Liver (tissue), 8 donors: ENCODE measurements at regions not wholly inside any gene's neighbourhood (a gene's known extent, or its start where the extent isn't known, plus 50 kb on each side); places are given as distances from the start of the nearest gene placed in this dataset.

ENCODE experiments used
- DNase-seq: peaks from one replicate; pipeline ENCODE4 v3.0.0-alpha.2; 2017; ENCODE audit warnings: low spot score
- H3K27ac ChIP-seq, 2 donors: one replicate each; pipeline ENCODE4 v1.7.0; 2013; ENCODE audit warnings: inconsistent platforms in 2 of 2, low read length in 2 of 2, control low read depth in 1 of 2, low read depth in 1 of 2, mild to moderate bottlenecking in 1 of 2
- H3K27me3 ChIP-seq, 4 donors: one replicate each; pipeline versions ENCODE4 v1.6.1 to v1.7.0; 2013; ENCODE audit warnings: low read length in 3 of 4, inconsistent platforms in 1 of 4, mild to moderate bottlenecking in 1 of 4, moderate library complexity in 1 of 4; ENCODE audit not compliant: control insufficient read depth in 4 of 4, insufficient read depth in 4 of 4
- H3K36me3 ChIP-seq, 4 donors: one replicate each; pipeline versions ENCODE4 v1.6.1 to v1.7.0; 2013; ENCODE audit warnings: low read length in 3 of 4, mild to moderate bottlenecking in 3 of 4, low read depth in 1 of 4, moderate library complexity in 1 of 4; ENCODE audit not compliant: control insufficient read depth in 4 of 4, insufficient read depth in 3 of 4
- H3K4me1 ChIP-seq, 4 donors: one replicate each; pipeline versions ENCODE4 v1.6.1 to v1.7.0; 2013; ENCODE audit warnings: low read length in 3 of 4, mild to moderate bottlenecking in 3 of 4, moderate library complexity in 1 of 4; ENCODE audit not compliant: control insufficient read depth in 4 of 4, insufficient read depth in 4 of 4
- H3K4me3 ChIP-seq, 3 donors: one replicate each; pipeline versions ENCODE4 v1.6.1 to v1.7.0; 2013; ENCODE audit warnings: low read length in 3 of 3, control low read depth in 1 of 3, low read depth in 1 of 3, mild to moderate bottlenecking in 1 of 3
- H3K9ac ChIP-seq, 2 donors: one replicate each; pipeline ENCODE4 v1.7.0; 2013; ENCODE audit warnings: low read length in 2 of 2, mild to moderate bottlenecking in 2 of 2, moderate library complexity in 2 of 2, control low read depth in 1 of 2, low read depth in 1 of 2
- H3K9me3 ChIP-seq, 4 donors: one replicate each; pipeline versions ENCODE4 v1.6.1 to v1.7.0; 2013; ENCODE audit warnings: low read length in 3 of 4; ENCODE audit not compliant: control insufficient read depth in 4 of 4
- EGR1 ChIP-seq, 2 donors: IDR thresholded peaks; 2 replicates each; pipeline ENCODE4 v1.6.1; 2016 to 2018; ENCODE audit warnings: antibody characterized with exemption in 2 of 2, low read depth in 2 of 2
- FOXA1 ChIP-seq: IDR thresholded peaks from 2 replicates; pipeline ENCODE4 v1.6.1; 2016; ENCODE audit warnings: antibody characterized with exemption
- FOXA2 ChIP-seq: IDR thresholded peaks from 2 replicates; pipeline ENCODE4 v1.6.1; 2016; ENCODE audit warnings: antibody characterized with exemption
- GABPA ChIP-seq, 2 donors: IDR thresholded peaks in 1 of 2; conservative IDR thresholded peaks in 1 of 2; 2 replicates each; pipeline ENCODE4 v1.6.1; 2016; ENCODE audit warnings: antibody characterized with exemption in 2 of 2, mild to moderate bottlenecking in 1 of 2, moderate library complexity in 1 of 2
- HNF4A ChIP-seq, 2 donors: conservative IDR thresholded peaks; 2 replicates each; pipeline ENCODE4 v1.6.1; 2016; ENCODE audit warnings: antibody characterized with exemption in 2 of 2, mild to moderate bottlenecking in 2 of 2
- HNF4G ChIP-seq: IDR thresholded peaks from 2 replicates; pipeline ENCODE4 v1.6.1; 2016; ENCODE audit warnings: antibody characterized with exemption
- JUND ChIP-seq, 2 donors: IDR thresholded peaks; 2 replicates each; pipeline ENCODE4 v1.6.1; 2016; ENCODE audit warnings: antibody characterized with exemption in 2 of 2
- NR2F2 ChIP-seq: IDR thresholded peaks from 2 replicates; pipeline ENCODE4 v1.6.1; 2016; ENCODE audit warnings: antibody characterized with exemption
- RAD21 ChIP-seq, 2 donors: IDR thresholded peaks; 2 replicates each; pipeline ENCODE4 v1.6.1; 2016; ENCODE audit warnings: antibody characterized with exemption in 2 of 2, mild to moderate bottlenecking in 2 of 2
- RXRA ChIP-seq, 2 donors: IDR thresholded peaks; 2 replicates each; pipeline ENCODE4 v1.6.1; 2017 to 2018; ENCODE audit warnings: antibody characterized with exemption in 2 of 2, mild to moderate bottlenecking in 1 of 2
- SP1 ChIP-seq: IDR thresholded peaks from 2 replicates; pipeline ENCODE4 v1.6.1; 2018; ENCODE audit warnings: antibody characterized with exemption, mild to moderate bottlenecking
- TAF1 ChIP-seq: conservative IDR thresholded peaks from 2 replicates; pipeline ENCODE4 v1.6.1; 2016; ENCODE audit warnings: antibody characterized with exemption, mild to moderate bottlenecking
- YY1 ChIP-seq: IDR thresholded peaks from 2 replicates; pipeline ENCODE4 v1.6.1; 2016; ENCODE audit warnings: antibody characterized with exemption, mild to moderate bottlenecking
- WGBS: extraction: QIAGEN DNeasy Blood & Tissue Kit; methylation state at CpG from one replicate; pipeline ENCODE4 v1.1.7; 2013; 5-methylcytosine and 5-hydroxymethylcytosine counted together
- TF ChIP-seq, protein P1 (sequence below): fragments of 150-350 bp; IDR thresholded peaks from 2 replicates; pipeline ENCODE4 v1.5.1; 2017; ENCODE audit warnings: improper control_type of control experiment, low read depth, low read length; ENCODE audit not compliant: missing input control
- TF ChIP-seq, protein P2 (sequence below): IDR thresholded peaks from 2 replicates; pipeline ENCODE4 v1.6.1; 2016; ENCODE audit warnings: antibody characterized with exemption
- TF ChIP-seq, protein P3 (sequence below): IDR thresholded peaks from 2 replicates; pipeline ENCODE4 v1.6.1; 2016; ENCODE audit warnings: antibody characterized with exemption
- TF ChIP-seq, protein P4 (sequence below): IDR thresholded peaks from 2 replicates; pipeline ENCODE4 v1.6.1; 2016; ENCODE audit warnings: antibody characterized with exemption, mild to moderate bottlenecking
- TF ChIP-seq, protein P5 (sequence below): IDR thresholded peaks from 2 replicates; pipeline ENCODE4 v1.6.1; 2016; ENCODE audit warnings: antibody characterized with exemption
- donor health status: healthy.
- donor health status: healthy.
- donor health status: healthy.
- donor health status: healthy.
- donor health status: healthy.

DNA sequence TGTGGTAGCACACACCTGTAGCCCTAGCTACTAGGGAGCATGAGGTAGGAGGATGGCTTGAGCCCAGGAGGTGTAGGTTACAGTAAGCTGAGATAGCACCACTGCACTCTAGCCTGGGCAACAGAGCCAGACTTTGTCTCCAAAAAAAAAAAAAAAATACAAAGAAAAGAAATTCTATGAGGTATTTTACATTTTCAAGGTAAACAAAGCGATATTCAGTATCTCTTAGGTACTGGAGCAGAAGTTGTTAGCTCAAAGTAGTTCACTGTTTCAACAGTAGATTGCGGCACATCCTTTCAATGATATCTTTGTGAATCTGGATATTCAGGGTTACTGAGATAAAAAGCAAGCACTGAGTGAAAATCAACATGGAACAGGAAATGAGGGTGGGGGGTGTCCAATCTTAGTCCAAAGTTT lies 318.5 kb downstream of the ZNF621 start:
- H3K9me3 ChIP-seq: no peaks in the 10 kb centered on the region
- H3K9ac ChIP-seq: no peak overlapping the region
- H3K27ac ChIP-seq: no peak overlapping the region
- TF ChIP-seq RAD21 (IDR thresholded peaks at IDR 0.05): no peak
- no peaks in the 10 kb centered on the region for H3K4me1 ChIP-seq
- no peak for DNase-seq
- no peaks in the 10 kb centered on the region for H3K27me3 ChIP-seq
- WGBS: 86% methylated on average over 2 of the region's 2 CpGs
- no peaks in the 10 kb centered on the region for H3K36me3 ChIP-seq
- no peak overlapping the region for H3K4me3 ChIP-seq

DNA sequence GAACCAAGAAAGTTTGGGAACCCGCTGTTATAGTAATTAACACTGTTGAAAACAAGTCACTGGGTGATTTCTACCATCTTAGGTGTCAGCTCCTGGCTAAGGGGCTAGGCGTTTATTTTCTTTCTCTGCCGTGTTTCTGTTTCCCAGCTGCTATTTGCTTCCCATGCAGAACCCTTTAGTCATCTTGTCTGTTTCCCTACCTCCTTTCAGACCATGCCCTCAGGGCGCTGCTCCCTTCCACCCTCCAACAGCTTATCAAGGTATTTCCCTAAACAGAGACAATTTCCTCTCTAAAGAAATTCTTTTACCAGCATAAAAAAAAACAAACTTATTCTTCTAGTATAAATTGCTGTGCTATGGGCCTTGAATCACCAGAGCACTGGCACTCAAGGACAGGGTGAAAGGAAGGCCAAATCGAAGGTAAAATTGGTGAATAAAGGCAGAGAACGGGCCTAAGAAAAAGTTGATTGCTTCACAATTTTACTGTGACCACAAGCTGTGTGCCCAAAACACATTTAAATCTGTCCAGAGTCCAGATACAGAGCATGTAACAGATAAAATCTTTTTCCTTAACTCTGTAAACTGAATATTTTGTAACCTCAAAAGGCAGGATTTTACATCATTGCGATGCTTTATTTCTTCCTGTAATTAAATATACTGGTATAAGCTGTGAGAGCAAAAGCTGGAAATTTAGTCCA lies 319.2 kb downstream of the ZNF621 start:
- no peak overlapping the region for H3K27ac ChIP-seq
- no peak overlapping the region for H3K9ac ChIP-seq
- H3K36me3 ChIP-seq: no peaks in the 10 kb centered on the region
- no peak overlapping the region for H3K4me3 ChIP-seq
- H3K27me3 ChIP-seq: no peaks in the 10 kb centered on the region
- no peaks in the 10 kb centered on the region for H3K9me3 ChIP-seq
- no peaks in the 10 kb centered on the region for H3K4me1 ChIP-seq
- no peak for DNase-seq
- TF ChIP-seq TAF1 (no peak), HNF4G (no peak)
- 83% methylated on average over 7 of the region's 7 CpGs for WGBS

DNA sequence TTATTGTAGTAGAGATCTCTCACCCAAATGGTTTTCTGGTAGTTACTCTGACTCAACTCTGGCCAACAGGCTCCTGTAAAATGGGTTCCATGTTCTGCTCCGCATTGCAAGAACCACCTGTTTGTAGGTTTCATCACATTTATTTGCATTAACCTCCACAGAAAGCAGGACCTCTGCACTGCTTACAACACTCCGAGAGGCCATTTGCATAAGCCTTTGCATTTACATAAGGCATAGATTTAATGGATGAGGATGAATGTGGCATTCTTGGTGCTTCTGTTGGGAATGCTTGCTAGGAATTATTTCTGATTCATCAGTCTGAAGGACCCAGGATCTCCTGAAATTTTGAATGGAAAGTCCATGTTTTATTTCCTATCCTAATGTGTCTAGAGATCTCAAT lies 320.1 kb downstream of the ZNF621 start:
- Histone ChIP-seq H3K27ac (no peak overlapping the region), H3K4me3 (no peak overlapping the region), H3K4me1 (no peaks in the 10 kb centered on the region), H3K9ac (no peak overlapping the region), H3K9me3 (no peaks in the 10 kb centered on the region), H3K36me3 (no peaks in the 10 kb centered on the region), H3K27me3 (no peaks in the 10 kb centered on the region)
- WGBS: 83% methylated on average over 2 of the region's 2 CpGs
- TF ChIP-seq FOXA2: no peak
- TF ChIP-seq, protein P1, sequence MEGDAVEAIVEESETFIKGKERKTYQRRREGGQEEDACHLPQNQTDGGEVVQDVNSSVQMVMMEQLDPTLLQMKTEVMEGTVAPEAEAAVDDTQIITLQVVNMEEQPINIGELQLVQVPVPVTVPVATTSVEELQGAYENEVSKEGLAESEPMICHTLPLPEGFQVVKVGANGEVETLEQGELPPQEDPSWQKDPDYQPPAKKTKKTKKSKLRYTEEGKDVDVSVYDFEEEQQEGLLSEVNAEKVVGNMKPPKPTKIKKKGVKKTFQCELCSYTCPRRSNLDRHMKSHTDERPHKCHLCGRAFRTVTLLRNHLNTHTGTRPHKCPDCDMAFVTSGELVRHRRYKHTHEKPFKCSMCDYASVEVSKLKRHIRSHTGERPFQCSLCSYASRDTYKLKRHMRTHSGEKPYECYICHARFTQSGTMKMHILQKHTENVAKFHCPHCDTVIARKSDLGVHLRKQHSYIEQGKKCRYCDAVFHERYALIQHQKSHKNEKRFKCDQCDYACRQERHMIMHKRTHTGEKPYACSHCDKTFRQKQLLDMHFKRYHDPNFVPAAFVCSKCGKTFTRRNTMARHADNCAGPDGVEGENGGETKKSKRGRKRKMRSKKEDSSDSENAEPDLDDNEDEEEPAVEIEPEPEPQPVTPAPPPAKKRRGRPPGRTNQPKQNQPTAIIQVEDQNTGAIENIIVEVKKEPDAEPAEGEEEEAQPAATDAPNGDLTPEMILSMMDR: no peak
- no peak for TF ChIP-seq NR2F2
- TF ChIP-seq, protein P2, sequence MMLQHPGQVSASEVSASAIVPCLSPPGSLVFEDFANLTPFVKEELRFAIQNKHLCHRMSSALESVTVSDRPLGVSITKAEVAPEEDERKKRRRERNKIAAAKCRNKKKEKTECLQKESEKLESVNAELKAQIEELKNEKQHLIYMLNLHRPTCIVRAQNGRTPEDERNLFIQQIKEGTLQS: no peak
- TF ChIP-seq JUND (IDR thresholded peaks at IDR 0.05): no peak
- no peak for TF ChIP-seq GABPA (IDR thresholded peaks at IDR 0.05 in 1 of 2, conservative IDR thresholded peaks at IDR 0.05 in 1 of 2)
- TF ChIP-seq, protein P3, sequence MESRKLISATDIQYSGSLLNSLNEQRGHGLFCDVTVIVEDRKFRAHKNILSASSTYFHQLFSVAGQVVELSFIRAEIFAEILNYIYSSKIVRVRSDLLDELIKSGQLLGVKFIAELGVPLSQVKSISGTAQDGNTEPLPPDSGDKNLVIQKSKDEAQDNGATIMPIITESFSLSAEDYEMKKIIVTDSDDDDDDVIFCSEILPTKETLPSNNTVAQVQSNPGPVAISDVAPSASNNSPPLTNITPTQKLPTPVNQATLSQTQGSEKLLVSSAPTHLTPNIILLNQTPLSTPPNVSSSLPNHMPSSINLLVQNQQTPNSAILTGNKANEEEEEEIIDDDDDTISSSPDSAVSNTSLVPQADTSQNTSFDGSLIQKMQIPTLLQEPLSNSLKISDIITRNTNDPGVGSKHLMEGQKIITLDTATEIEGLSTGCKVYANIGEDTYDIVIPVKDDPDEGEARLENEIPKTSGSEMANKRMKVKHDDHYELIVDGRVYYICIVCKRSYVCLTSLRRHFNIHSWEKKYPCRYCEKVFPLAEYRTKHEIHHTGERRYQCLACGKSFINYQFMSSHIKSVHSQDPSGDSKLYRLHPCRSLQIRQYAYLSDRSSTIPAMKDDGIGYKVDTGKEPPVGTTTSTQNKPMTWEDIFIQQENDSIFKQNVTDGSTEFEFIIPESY: no peak
- no peak for TF ChIP-seq SP1
- TF ChIP-seq, protein P4, sequence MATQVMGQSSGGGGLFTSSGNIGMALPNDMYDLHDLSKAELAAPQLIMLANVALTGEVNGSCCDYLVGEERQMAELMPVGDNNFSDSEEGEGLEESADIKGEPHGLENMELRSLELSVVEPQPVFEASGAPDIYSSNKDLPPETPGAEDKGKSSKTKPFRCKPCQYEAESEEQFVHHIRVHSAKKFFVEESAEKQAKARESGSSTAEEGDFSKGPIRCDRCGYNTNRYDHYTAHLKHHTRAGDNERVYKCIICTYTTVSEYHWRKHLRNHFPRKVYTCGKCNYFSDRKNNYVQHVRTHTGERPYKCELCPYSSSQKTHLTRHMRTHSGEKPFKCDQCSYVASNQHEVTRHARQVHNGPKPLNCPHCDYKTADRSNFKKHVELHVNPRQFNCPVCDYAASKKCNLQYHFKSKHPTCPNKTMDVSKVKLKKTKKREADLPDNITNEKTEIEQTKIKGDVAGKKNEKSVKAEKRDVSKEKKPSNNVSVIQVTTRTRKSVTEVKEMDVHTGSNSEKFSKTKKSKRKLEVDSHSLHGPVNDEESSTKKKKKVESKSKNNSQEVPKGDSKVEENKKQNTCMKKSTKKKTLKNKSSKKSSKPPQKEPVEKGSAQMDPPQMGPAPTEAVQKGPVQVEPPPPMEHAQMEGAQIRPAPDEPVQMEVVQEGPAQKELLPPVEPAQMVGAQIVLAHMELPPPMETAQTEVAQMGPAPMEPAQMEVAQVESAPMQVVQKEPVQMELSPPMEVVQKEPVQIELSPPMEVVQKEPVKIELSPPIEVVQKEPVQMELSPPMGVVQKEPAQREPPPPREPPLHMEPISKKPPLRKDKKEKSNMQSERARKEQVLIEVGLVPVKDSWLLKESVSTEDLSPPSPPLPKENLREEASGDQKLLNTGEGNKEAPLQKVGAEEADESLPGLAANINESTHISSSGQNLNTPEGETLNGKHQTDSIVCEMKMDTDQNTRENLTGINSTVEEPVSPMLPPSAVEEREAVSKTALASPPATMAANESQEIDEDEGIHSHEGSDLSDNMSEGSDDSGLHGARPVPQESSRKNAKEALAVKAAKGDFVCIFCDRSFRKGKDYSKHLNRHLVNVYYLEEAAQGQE: no peak
- no peak for TF ChIP-seq FOXA1
- no peak for TF ChIP-seq EGR1 (IDR thresholded peaks at IDR 0.05; ENCODE audit: low read depth in 2 of 2)
- no peak for TF ChIP-seq RXRA (IDR thresholded peaks at IDR 0.05)
- no peak for TF ChIP-seq HNF4A (conservative IDR thresholded peaks at IDR 0.05)
- no peak for TF ChIP-seq TAF1
- no peak for TF ChIP-seq YY1
- TF ChIP-seq, protein P5, sequence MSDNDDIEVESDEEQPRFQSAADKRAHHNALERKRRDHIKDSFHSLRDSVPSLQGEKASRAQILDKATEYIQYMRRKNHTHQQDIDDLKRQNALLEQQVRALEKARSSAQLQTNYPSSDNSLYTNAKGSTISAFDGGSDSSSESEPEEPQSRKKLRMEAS: no peak
- no peak for TF ChIP-seq HNF4G
- no peak for TF ChIP-seq RAD21 (IDR thresholded peaks at IDR 0.05)
- DNase-seq: no peak
